ENCODE measurements at regions not wholly inside any gene's neighbourhood (a gene's known extent, or its start where the extent isn't known, plus 50 kb on each side); places are given as distances from the start of the nearest gene placed in this dataset.

DNA sequence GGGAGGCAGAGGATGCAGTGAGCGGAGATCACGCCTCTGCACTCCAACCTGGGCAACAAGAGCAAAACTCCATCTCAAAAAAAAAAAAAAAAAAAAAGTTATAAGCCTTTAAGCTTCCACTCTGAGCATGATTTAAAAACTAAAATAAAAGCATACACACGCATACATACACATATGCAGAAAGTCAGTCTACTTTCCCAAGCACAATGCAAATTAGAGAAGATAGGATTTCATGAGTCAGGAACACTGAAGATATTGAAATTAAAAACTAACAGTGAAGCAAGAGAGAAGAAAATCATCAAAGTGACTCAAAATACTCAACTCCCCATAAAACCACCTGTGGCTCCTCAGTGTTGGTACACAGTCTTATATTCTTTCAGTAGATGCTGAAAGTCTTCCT is 1009.5 kb upstream of the WWC1 start:
- no peak overlapping the region for H3K4me2 ChIP-seq (replicated peaks; ENCODE audit: extremely low read depth, low read length, poor library complexity, severe bottlenecking)
- H3K4me3 ChIP-seq (replicated peaks in 1 of 3; ENCODE audit: low read depth in 2 of 3, low read length in 3 of 3) = no peak overlapping the region
- H3K4me1 Mint-ChIP-seq = no peaks in the 10 kb centered on the region
- H4K20me1 ChIP-seq (ENCODE audit: insufficient read depth, low read length) = no peaks in the 10 kb centered on the region
- no peak overlapping the region for H3K9ac ChIP-seq (ENCODE audit: insufficient read depth, low read length, poor library complexity, severe bottlenecking)
- no peak for DNase-seq
- peaks cover 0 to 2% (median 1%) of the 10 kb centered on the region in 3 donors for H3K27me3 Mint-ChIP-seq (ENCODE audit: low read depth in 3 of 3)
- intact Hi-C loops (cut with micrococcal nuclease) = no loop called here
- WGBS (ENCODE audit: insufficient coverage) = 70% methylated on average over 2 of the region's 3 CpGs
- no peaks in the 10 kb centered on the region for H3K36me3 ChIP-seq (replicated peaks in 1 of 2; ENCODE audit: control insufficient read depth in 1 of 2, insufficient read depth in 2 of 2, low read length in 2 of 2)
- peaks cover 0 to 28% (median 4%) of the 10 kb centered on the region in 7 donors for H3K9me3 Mint-ChIP-seq
- H3K4me3 Mint-ChIP-seq = no peak overlapping the region
- TF ChIP-seq, protein P1, sequence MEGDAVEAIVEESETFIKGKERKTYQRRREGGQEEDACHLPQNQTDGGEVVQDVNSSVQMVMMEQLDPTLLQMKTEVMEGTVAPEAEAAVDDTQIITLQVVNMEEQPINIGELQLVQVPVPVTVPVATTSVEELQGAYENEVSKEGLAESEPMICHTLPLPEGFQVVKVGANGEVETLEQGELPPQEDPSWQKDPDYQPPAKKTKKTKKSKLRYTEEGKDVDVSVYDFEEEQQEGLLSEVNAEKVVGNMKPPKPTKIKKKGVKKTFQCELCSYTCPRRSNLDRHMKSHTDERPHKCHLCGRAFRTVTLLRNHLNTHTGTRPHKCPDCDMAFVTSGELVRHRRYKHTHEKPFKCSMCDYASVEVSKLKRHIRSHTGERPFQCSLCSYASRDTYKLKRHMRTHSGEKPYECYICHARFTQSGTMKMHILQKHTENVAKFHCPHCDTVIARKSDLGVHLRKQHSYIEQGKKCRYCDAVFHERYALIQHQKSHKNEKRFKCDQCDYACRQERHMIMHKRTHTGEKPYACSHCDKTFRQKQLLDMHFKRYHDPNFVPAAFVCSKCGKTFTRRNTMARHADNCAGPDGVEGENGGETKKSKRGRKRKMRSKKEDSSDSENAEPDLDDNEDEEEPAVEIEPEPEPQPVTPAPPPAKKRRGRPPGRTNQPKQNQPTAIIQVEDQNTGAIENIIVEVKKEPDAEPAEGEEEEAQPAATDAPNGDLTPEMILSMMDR (IDR thresholded peaks at IDR 0.05) = no peak
- H3K27ac ChIP-seq (ENCODE audit: low read depth in 1 of 2, low read length in 2 of 2) = no peak overlapping the region
- no peaks in the 10 kb centered on the region for H3K79me2 ChIP-seq (ENCODE audit: insufficient read depth, low read length)
- H3K27me3 ChIP-seq (ENCODE audit: control insufficient read depth in 2 of 2, insufficient read depth in 2 of 2, low read length in 2 of 2) = no peaks in the 10 kb centered on the region
- H3K4me1 ChIP-seq (ENCODE audit: control insufficient read depth in 1 of 2, insufficient read depth in 2 of 2, low read length in 2 of 2) = no peaks in the 10 kb centered on the region
- H3K36me3 Mint-ChIP-seq = no peaks in the 10 kb centered on the region
- H3K9me3 ChIP-seq (replicated peaks in 1 of 2; ENCODE audit: control insufficient read depth in 1 of 2, insufficient read depth in 1 of 2, low read length in 2 of 2) = peaks cover 7 to 10% of the 10 kb centered on the region in 2 donors
- H3K27ac Mint-ChIP-seq = no peak overlapping the region
- no peak overlapping the region for H2AFZ ChIP-seq (ENCODE audit: insufficient read depth, low read depth, low read length, poor library complexity, severe bottlenecking)

DNA sequence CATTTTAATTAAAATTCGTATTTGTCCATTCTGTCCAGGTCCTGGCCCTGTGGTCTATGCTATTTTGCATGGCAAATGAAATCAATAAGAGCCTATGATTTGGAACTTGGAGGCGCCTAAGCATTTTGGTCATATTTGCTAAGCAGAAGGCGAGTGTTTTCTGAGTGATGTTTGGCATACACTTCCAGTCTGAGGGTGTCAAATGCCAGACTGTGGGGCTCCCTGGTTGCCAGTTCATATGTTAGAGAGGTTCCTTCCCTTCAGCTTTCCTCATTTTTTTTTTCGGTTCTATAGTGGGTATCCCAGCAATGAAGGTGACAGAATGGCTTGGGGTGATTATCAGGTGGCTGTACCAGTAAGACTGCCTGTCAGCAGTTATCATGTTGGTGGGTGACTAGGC is 1007.8 kb upstream of the WWC1 start:
- Histone ChIP-seq H3K36me3 (replicated peaks in 1 of 2; ENCODE audit: control insufficient read depth in 1 of 2, insufficient read depth in 2 of 2, low read length in 2 of 2) (no peaks in the 10 kb centered on the region), H3K27ac (ENCODE audit: low read depth in 1 of 2, low read length in 2 of 2) (no peak overlapping the region), H4K20me1 (ENCODE audit: insufficient read depth, low read length) (no peaks in the 10 kb centered on the region), H3K4me3 (replicated peaks in 1 of 3; ENCODE audit: low read depth in 2 of 3, low read length in 3 of 3) (no peak overlapping the region), H3K27me3 (ENCODE audit: control insufficient read depth in 2 of 2, insufficient read depth in 2 of 2, low read length in 2 of 2) (no peaks in the 10 kb centered on the region), H3K9me3 (replicated peaks in 1 of 2; ENCODE audit: control insufficient read depth in 1 of 2, insufficient read depth in 1 of 2, low read length in 2 of 2) (peaks cover 13% of the 10 kb centered on the region in 2 donors), H3K79me2 (ENCODE audit: insufficient read depth, low read length) (no peaks in the 10 kb centered on the region), H3K4me1 (ENCODE audit: control insufficient read depth in 1 of 2, insufficient read depth in 2 of 2, low read length in 2 of 2) (no peaks in the 10 kb centered on the region), H3K4me2 (replicated peaks; ENCODE audit: extremely low read depth, low read length, poor library complexity, severe bottlenecking) (no peak overlapping the region), H3K9ac (ENCODE audit: insufficient read depth, low read length, poor library complexity, severe bottlenecking) (no peak overlapping the region), H2AFZ (ENCODE audit: insufficient read depth, low read depth, low read length, poor library complexity, severe bottlenecking) (no peak overlapping the region)
- Mint-ChIP-seq H3K4me3 (no peak overlapping the region), H3K36me3 (no peaks in the 10 kb centered on the region), H3K4me1 (no peaks in the 10 kb centered on the region), H3K27ac (no peak overlapping the region), H3K9me3 (peaks cover 0 to 31% (median 8%) of the 10 kb centered on the region in 7 donors), H3K27me3 (ENCODE audit: low read depth in 3 of 3) (peaks cover 0 to 2% (median 1%) of the 10 kb centered on the region in 3 donors)
- 69% methylated on average over 3 of the region's 4 CpGs for whole genome bisulfite sequencing (ENCODE audit: insufficient coverage)
- no peak for DNase-seq
- intact Hi-C loops (cut with micrococcal nuclease) = no loop called here
- TF ChIP-seq, protein P1 (IDR thresholded peaks at IDR 0.05) = no peak

All from CD14-positive monocyte (primary cell).